Bronchial epithelial cell (primary cell): ENCODE measurements at regions not wholly inside any gene's neighbourhood (a gene's known extent, or its start where the extent isn't known, plus 50 kb on each side); places are given as distances from the start of the nearest gene placed in this dataset.

ENCODE experiments used
- DNase-seq: peaks from one replicate; pipeline ENCODE4 v3.0.0-alpha.2; 2010; ENCODE audit warnings: low read depth
- FAIRE-seq: peaks from 2 replicates; lab custom pipeline; 2011; peaks lifted over from hg19 to GRCh38; lab: Jason Lieb, UNC
- H3K27me3 ChIP-seq: 2 replicates; pipeline ENCODE4 v1.5.1; 2011; ENCODE audit warnings: low read length; ENCODE audit not compliant: control insufficient read depth, insufficient read depth
- H3K36me3 ChIP-seq: 2 replicates; pipeline ENCODE4 v1.5.1; 2011; ENCODE audit warnings: low read length; ENCODE audit not compliant: control insufficient read depth, insufficient read depth
- H3K4me3 ChIP-seq: 2 replicates; pipeline ENCODE4 v1.5.1; 2011; ENCODE audit warnings: mild to moderate bottlenecking, low read depth, low read length, control low read depth
- TF ChIP-seq, protein P1 (sequence below): IDR thresholded peaks from 2 replicates; pipeline ENCODE4 v1.5.1; 2011; ENCODE audit warnings: mild to moderate bottlenecking, moderate library complexity, low read length, control low read depth, inconsistent platforms; ENCODE audit not compliant: insufficient read depth, severe bottlenecking

DNA sequence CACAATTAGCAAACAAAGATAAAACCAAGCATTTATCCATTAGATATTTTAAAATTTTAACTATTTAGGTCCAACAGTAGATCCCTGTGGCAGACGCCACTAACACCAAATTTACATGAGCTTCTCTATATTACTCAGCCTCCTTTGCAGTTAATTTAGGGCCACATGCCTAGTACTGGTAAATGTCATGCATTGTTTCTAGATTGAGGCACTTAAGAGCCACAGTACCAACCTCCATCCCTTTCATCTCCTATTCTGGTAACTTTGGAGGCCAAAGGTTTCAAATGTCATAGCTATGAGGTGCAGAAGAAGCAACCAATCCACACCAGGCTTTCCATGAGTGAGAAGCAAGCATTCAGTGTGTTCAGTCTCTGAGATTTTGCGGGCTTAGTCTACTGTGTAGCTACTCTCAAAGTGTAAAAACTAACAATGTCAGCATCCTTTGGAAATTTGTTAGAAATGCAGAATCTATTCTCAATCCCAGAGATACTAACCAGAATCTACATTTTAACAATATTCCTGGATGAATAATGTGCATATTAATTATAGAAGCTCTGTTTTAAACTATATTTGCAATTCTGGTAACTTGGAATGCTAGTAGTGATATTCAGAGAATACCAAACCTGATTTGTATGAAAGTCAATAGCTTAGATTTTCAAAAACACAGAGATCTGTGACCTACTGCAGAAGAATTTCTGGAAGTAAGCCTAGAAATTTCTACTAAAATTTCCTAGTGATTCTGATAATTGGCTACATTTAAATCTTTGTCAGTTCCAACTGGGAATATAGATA lies 206.3 kb upstream of the CD96 start:
- no peaks in the 10 kb centered on the region for H3K36me3 ChIP-seq
- FAIRE-seq, result no peak

DNA sequence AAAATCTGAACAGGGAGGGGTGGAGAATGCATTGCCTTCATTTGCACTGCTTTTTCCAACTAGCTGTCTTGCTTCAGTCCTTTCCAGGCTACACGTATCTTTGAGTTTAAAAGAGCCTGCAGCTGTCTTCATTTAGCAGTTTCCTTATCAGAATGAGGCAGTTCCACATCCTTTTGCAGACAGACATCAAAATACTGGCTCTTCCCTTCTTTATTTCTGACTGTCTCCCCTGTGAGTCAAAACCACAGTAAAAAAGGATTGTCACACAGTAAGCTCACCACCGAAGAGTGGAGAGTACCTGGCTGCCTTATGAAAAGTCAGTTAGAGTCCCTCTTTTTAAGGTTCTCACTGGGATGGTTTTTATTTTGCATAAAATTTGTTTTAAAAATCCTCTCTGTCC lies 205.5 kb upstream of the CD96 start:
- no peak for DNase-seq
- FAIRE-seq, result no peak
- Histone ChIP-seq H3K27me3 (no peaks in the 10 kb centered on the region), H3K36me3 (no peaks in the 10 kb centered on the region), H3K4me3 (no peak overlapping the region)
- TF ChIP-seq, protein P1, sequence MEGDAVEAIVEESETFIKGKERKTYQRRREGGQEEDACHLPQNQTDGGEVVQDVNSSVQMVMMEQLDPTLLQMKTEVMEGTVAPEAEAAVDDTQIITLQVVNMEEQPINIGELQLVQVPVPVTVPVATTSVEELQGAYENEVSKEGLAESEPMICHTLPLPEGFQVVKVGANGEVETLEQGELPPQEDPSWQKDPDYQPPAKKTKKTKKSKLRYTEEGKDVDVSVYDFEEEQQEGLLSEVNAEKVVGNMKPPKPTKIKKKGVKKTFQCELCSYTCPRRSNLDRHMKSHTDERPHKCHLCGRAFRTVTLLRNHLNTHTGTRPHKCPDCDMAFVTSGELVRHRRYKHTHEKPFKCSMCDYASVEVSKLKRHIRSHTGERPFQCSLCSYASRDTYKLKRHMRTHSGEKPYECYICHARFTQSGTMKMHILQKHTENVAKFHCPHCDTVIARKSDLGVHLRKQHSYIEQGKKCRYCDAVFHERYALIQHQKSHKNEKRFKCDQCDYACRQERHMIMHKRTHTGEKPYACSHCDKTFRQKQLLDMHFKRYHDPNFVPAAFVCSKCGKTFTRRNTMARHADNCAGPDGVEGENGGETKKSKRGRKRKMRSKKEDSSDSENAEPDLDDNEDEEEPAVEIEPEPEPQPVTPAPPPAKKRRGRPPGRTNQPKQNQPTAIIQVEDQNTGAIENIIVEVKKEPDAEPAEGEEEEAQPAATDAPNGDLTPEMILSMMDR, result no peak

More for the DNA sequence above, 206.3 kb upstream of the CD96 start:
- Histone ChIP-seq H3K27me3 (no peaks in the 10 kb centered on the region), H3K4me3 (no peak overlapping the region)
- TF ChIP-seq, protein P1, result no peak
- DNase-seq, result no peak

- Histone ChIP-seq H3K36me3 (no peaks in the 10 kb centered on the region), H3K27me3 (no peaks in the 10 kb centered on the region), H3K4me3 (no peak overlapping the region)
- TF ChIP-seq, protein P1, result peak; percentile 67
- FAIRE-seq, result no peak
- peak; percentile 88 for DNase-seq
Observed at GRCh38 chr3:111338059-111338698, 203.8 kb upstream of the CD96 start.

DNA sequence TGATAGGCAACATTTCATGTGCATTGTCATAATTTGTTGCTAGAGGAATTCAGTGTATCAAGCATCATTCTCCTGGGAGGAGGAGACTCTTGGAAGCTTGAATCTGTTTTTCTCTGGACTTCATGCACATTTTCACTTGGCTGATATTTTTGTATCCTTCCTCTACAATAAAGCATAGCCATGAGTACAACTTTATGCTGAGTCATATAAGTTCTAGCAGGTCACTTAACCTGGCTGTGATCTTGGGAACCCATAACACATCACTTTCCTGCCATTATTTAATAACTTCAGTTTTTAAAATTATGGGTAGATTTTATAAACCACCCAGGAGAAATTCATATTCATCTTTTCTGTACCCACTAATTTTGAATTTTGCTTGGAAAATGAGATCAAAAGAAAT lies 203.0 kb upstream of the CD96 start:
- TF ChIP-seq, protein P1, result no peak
- Histone ChIP-seq H3K4me3 (no peak overlapping the region), H3K36me3 (no peaks in the 10 kb centered on the region), H3K27me3 (no peaks in the 10 kb centered on the region)
- FAIRE-seq (no peak), DNase-seq (no peak)

DNA sequence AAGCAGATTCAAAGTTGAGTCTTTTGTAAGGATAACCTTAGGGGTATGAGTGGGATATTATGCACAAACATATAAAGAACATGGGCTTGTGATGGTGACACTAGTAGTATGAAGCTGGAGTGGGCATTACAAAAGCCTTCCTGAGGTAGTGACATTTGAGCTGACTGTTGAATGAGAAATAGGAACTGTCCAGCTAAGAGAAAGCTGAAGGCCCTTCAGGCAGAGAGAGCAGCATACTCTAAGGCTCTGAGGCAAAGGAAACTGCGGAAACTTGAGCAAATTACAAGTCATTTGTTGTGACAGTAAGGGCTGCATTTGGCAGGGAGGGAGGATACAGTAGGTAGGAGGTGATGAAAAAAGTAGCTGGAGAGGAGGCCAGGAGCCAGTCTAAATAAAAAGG lies 190.7 kb upstream of the CD96 start:
- no peak overlapping the region for H3K4me3 ChIP-seq
- H3K27me3 ChIP-seq, result no peaks in the 10 kb centered on the region
- peak; percentile 82 for FAIRE-seq
- H3K36me3 ChIP-seq, result no peaks in the 10 kb centered on the region
- peak; percentile 19 for DNase-seq
- TF ChIP-seq, protein P1, result no peak
